Stimulated activated CD4-positive, alpha-beta T cell treated with anti-CD3 and anti-CD28 coated beads, Interleukin-12 subunit alpha, Interleukin-12 subunit beta, amount 100 ng/mL, for 48 hours (primary cell): ENCODE measurements at regions not wholly inside any gene's neighbourhood (a gene's known extent, or its start where the extent isn't known, plus 50 kb on each side); places are given as distances from the start of the nearest gene placed in this dataset.

ENCODE experiments used
- DNase-seq, 3 donors: peaks; one replicate each; pipeline ENCODE4 v3.0.0-alpha.2; 2020; ENCODE audit warnings: low read depth in 2 of 3, low spot score in 1 of 3

GRCh38 chr14:101189266-101189665 is 285.7 kb upstream of the RTL1 start:
- no peak for DNase-seq

- DNase-seq, result no peak
Observed at GRCh38 chr14:101189962-101190560, 286.5 kb upstream of the RTL1 start.

- DNase-seq, result no peak
Observed at GRCh38 chr14:101191101-101191720, 287.7 kb upstream of the RTL1 start.

GRCh38 chr14:101191721-101192660 is 288.5 kb upstream of the RTL1 start:
- DNase-seq, result no peak

- DNase-seq, result no peak
Observed at GRCh38 chr14:101192661-101193000, 289.1 kb upstream of the RTL1 start.

- DNase-seq, result no peak
Observed at GRCh38 chr14:101193106-101193844, 289.8 kb upstream of the RTL1 start.

GRCh38 chr14:101193845-101194372 is 290.4 kb upstream of the RTL1 start:
- no peak for DNase-seq

- no peak for DNase-seq
Observed at GRCh38 chr14:101194373-101195308, 291.1 kb upstream of the RTL1 start.

GRCh38 chr14:101195309-101195901 is 291.9 kb upstream of the RTL1 start:
- no peak for DNase-seq

- no peak for DNase-seq
Observed at GRCh38 chr14:101196051-101196712, 292.7 kb upstream of the RTL1 start.

- no peak for DNase-seq
Observed at GRCh38 chr14:101196795-101197590, 293.5 kb upstream of the RTL1 start.

GRCh38 chr14:101197595-101198397 is 294.3 kb upstream of the RTL1 start:
- DNase-seq, result no peak

GRCh38 chr14:101198398-101199027 is 295.0 kb upstream of the RTL1 start:
- no peak for DNase-seq

- DNase-seq, result no peak
Observed at GRCh38 chr14:101199028-101199770, 295.7 kb upstream of the RTL1 start.

GRCh38 chr14:101200008-101200649 is 296.6 kb upstream of the RTL1 start:
- no peak for DNase-seq
